ENCODE measurements at regions not wholly inside any gene's neighbourhood (a gene's known extent, or its start where the extent isn't known, plus 50 kb on each side); places are given as distances from the start of the nearest gene placed in this dataset.
A peak's percentile ranks its signal among the peaks of the same experiment; 100 is the strongest.
"Not testable (repeated sequence)": the region's sequence is repeated elsewhere in the genome, so short reads cannot be mapped to it uniquely, and the experiment has no call there.

DNA sequence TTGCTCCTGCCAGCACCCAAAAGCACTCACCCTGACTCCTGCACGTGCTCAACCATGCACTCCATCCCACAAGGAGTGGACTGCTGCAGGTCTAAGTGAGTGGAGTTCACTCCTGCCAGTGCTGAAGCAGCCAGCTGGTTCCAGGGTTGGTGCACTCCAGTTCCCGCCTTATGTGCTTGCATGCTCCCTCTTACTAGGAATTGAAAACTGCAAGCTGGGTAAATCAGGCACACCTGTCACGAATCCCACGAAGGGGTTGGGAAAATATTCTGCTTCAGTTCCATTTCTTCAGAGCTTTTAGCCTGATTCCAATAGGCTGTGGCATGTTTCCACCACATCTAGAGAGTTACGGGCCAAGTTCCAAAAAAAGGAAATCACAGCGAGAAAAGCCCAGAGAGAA is 1365.5 kb upstream of the CHAC2 start:
- DNase-seq (ENCODE audit: low read depth): no peak

DNA sequence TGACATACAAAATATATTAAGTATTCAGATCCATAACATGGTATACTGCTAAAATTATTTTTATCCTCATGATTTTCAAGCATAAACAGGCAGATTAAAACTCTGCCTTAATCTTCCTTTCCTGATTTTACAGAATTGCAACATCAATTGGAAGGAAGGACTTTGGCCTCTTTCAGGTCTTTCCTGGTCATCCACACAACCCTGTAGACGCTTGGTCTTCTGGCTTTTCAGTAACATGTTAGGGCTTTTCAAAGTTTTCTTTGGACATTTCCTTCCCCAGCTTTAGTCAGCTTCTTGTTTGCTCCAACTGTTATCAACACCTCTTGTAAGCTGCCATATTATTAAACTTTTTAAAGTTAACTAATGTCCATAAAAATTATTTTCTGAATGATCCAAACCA is 1364.9 kb upstream of the NRXN1 start:
- DNase-seq (ENCODE audit: low read depth): no peak

DNA sequence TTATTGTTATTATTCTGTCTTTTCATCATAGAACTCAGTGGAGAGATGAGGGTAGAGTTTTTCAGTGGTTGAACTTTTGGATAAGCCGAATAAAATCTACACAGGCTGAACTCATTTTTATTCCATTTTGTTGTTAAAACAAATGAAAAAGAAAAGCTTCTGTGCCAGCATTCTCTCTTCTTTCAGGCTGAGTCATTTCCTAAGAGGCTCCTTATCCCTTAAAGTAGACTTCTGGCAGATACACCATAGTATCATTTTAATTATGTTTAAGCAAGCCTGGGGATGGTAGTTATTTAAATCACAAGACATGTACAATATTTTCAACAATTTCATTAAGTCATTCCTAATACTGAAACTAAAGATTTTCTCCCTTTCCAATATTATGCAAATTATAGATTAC is 1364.0 kb upstream of the NRXN1 start:
- peak; percentile 9 for DNase-seq (ENCODE audit: low read depth)

DNA sequence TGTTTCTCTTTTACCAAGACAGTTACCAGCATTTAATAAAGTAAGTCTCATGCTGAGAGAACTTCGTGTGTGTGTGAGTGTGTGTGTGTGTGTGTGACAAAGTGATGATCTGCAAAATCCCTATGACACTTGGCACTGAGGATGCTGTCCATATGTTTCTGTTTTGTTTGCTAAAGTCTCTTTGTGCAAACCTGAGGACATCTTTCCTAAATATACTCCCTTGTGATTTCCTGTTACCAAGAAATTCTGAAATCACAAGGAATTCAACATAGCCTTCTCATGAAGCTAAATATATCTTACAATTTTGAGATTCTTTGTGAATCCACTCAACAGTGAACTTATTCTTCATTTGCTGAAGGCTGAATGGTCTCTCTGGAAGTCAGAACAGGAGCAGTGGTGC is 1359.7 kb upstream of the NRXN1 start:
- no peak for DNase-seq (ENCODE audit: low read depth)

DNA sequence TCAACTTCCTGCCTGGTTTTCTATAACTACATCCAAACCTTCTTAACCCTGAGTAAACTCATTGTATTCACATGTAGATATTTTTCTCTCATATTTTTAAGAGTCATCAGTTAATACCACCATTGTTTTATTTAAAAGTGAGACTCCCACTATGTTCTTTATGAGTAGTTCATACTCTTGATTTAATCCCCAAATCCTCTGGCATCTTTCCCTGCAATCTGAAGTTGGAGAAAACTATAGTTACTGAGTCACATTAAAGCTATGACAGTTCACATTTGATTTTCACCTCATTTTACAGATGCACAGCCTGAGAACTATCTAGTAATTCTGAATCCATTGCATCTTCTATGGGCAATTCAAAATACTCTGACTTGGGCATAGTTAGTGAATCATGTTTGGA is 1358.7 kb upstream of the NRXN1 start:
- DNase-seq (ENCODE audit: low read depth): no peak

DNA sequence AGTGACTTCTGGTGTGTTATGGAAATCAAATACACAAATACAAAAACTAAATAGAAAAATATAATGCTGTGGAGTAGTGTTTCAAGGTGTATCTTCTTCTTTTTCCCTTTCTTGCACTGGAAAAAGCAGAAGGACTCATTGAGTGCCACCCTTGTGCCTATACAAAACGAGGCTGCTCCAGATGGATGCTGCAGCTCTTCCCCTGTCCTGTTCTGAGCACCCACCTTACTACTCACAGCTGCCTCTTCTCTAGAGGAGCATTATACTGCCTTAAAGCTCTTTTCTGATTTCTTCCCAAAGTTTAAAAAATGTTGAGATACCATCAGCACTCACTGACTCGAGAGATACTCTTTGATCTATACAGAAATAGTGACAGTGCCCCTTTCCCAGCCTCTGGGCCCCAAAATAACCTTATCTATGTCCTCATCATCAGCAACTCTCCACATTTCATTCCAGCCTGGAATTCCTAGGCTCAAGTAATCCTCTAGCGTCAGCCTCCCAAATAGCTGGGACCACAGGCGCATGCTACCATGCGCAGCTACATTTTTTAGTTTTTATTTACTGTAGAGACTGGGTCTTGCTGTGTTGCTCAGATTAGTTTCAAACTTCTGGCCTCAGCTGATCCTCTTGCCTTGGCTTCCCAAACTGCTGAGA is 1356.1 kb upstream of the NRXN1 start:
- DNase-seq (ENCODE audit: low read depth): no peak

DNA sequence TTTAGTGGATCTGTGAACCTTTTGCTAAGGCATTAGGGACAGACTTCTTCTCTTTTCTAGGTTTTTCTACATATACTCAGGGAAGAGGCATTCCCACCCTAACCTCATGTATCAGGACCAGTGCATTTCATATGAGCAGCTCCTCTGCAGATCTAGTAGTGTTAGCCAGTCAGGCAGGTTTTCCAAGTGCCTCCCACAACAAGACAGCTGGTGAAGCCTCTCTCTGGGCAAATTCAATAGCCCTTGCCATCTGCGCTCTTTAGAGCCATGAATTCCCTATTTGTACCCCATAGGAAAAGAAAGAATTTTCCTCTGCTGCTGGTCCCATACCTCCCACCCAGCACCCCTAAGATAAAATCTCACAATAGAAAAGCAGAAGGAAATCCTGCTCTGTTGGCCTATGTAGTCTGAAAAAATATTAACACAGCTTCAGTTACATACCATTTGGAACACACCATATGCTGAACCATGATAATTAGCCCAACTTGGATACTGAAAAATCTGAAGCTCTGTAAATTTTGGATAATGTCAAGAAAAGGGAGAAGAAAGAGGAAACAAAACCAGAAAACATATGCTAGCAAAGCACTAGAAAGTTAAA is 1354.6 kb upstream of the NRXN1 start:
- DNase-seq (ENCODE audit: low read depth): no peak

DNA sequence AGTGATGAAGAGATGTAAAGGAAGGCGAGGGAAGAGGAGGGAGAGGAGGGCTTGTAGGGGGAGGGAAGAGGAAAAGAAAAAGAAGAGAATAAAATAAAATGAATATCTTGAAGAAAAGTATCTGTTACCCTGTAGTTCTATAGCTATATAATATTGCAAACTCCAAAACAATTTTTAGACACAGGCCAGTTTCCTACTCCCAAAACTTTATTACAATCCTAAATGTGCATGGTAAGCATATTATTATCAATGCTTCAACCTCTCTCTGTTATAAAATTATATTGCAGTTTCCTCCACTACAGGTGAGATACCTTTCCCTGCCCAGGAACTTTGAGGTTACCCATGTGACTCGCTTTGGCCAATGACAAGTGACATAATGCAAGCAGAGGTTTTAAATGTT is 1351.6 kb upstream of the NRXN1 start:
- no peak for DNase-seq (ENCODE audit: low read depth)

DNA sequence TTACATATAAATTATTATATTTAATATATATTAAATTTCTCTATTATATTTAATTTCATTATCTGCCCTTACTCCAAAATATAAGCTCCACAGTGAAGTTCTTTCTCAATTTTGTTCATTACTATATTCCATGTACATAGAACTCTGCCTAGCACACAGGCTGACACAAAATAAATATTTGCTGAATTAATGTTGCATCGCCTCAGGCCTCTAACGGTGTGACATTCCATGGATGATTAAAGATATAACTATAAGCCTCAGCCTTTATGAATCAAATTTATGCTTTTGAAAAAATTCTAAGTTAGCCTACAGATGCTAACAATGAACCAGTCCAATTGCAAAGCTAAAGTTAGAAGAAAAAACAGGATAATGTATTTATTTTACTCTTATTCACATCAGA is 1337.2 kb upstream of the NRXN1 start:
- DNase-seq (ENCODE audit: low read depth): no peak

DNA sequence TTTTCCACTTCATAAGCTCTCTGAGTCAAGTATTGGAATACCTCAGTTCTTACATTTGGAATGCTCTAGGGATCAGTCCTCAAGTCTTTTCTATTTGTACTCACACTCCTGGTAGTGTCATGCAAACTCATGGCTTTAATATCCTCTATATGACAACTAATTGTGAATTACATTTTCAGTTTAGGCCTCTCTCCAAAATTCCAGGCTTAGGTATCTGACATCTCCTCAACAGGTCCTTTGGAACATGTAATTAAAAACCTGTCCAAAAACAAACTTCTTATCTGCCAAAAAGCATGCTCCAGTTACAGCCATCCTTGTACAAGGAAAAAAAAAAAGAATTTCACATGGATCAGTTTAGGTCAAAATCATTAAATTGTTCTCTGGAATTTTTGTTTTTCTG is 1336.2 kb upstream of the NRXN1 start:
- DNase-seq (ENCODE audit: low read depth): no peak

DNA sequence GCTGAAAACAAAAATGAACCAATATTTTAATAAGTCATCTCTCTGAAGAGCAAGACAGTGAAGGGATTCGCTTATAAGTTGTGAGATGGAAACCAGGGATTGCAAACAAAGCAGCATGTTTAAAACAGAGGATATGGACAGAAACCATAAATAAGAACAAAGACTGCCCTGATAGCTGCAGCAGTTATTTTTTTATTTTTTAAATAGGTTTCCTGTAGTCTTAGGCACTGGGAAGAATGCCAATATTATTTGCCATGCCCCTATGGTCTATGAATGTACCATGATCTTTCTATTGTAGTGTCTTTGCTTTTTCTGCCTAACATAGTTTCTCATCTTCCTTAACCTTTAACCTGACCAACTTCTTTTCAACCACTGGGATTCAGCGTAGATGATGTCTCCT is 1334.0 kb upstream of the NRXN1 start:
- no peak for DNase-seq (ENCODE audit: low read depth)

DNA sequence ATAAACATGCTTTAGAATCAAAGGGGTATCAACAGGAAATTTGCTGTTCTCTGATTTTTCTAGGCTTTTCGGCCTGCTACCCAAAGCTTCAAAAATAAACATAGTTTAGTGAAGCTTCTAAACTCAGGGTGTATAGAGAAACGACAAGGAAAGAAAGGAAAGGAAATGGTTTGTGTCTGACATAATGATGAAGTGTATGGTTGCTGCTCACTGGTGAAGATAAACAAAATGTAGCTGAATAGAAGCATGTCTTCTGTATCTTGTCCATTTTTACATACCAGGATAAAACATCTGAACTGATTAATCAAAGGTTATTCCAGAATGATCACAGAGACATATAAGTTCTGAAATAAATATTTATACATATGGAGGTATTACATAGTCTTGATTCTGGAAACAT is 1324.6 kb upstream of the NRXN1 start:
- DNase-seq (ENCODE audit: low read depth): no peak

DNA sequence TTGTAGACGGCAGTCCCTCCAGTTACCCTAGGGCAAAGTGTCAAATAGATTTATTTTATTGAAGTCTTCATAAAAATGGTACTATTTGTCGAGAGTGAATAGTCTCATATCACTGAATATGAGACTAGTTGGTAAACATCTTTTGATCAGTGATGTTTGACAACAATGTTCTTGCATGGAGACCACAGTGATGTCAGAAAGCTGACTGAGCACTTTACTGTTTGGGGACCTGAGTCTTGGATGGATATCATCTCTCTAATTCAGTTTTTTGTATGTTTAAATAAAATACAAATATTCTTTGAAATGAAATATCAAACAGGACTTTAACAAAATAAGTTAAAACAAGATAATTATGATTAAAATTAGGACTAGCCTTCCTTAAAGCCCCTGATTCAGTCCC is 1315.4 kb upstream of the NRXN1 start:
- DNase-seq (ENCODE audit: low read depth): no peak

DNA sequence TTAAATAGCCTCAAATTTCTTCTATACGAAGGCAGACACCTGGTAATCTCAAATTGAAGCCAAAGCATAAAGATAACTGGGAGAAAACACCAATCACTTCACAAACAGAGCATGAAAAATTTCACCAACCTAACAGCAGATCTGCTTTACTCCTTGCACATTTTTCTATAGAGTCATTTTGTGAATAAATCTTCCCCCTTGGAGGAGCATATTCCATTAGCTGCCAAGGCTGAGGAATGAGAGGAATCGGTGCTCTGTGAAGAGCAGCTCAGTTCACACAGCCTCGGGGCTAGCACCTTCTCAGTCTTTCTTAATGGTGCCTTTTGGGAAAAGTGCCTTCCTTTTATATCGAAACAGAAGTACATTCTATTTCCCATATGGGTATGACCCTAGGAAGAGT is 1313.7 kb upstream of the NRXN1 start:
- DNase-seq (ENCODE audit: low read depth): no peak

DNA sequence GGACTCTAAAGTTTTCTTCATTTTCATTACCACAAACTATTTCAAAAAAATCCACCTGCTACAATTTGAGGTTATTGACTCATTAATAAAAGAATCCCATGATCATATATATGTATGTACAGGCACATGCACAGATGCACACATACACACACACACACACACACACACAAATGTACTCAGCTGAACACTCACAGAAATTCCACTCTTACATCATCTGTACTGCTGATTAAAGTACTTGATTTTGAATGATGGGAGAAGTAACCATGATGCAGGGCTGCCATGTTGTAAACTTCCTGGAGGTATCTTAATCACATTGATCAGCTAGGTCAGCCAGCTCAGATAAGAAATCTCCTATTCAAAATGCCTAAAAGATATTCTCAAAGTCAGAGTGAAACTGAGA is 1313.2 kb upstream of the NRXN1 start:
- DNase-seq (ENCODE audit: low read depth): no peak

DNA sequence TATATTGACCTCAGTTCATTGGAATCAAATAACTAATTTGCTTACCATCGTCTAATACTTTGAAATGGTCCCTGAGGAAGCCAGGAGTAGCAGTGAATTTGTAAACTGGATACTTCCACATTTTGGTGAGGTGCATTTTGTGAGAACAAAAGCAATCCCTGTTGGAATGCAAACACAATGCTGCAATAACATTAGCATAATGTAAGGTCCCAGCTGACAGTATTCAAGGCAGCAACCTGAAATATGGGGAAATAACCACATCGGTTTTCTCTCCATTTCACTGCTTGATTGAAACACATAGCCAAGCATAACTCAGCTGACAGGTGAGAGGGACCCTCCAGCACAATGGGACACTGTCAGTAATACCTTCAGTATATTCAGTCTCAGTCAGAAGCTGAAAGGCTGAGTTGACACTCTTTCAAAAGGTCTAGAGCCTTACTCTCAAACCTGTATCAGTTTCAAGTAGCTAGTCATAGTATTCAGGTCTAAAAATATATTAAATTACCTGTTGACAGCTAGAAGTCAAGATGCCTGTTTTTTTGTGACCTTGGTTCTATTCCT is 1311.9 kb upstream of the NRXN1 start:
- DNase-seq (ENCODE audit: low read depth): no peak

DNA sequence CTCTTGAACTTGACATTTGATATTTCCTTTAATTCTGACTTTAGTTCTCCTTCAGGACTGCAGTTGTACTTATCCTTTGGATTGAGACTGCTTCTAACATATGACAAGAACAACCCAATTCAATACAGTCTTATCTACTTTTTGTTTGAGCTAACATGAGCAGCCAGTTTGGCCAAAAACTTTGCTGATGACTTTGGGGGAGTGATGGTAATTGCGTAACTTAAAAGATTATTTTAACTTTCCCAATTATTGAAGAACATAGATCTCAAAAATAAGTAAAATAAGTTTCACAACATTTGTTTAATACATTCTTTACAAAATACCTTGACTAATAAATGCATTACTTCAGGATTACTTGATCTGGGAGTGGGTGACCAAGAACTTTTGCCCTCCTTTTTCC is 1311.1 kb upstream of the NRXN1 start:
- no peak for DNase-seq (ENCODE audit: low read depth)

DNA sequence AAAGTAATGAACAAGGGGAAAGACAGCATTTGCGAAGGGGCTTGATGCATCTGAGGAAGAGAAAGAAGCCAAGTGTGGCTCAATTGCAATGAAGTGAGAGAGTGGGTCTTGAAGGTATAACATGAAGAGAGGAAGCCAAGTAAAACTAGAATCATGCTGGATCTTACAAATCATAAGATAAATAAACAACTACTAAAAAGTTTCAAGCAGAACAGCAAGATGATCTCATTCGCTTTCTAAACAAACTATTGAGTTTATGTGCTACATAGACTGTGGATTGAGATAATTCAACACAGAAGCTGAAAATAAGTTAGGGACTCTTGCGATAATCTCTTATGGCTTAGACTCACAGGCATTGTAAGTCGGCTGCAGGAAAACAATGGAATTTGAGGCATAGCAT is 1310.5 kb upstream of the NRXN1 start:
- no peak for DNase-seq (ENCODE audit: low read depth)

DNA sequence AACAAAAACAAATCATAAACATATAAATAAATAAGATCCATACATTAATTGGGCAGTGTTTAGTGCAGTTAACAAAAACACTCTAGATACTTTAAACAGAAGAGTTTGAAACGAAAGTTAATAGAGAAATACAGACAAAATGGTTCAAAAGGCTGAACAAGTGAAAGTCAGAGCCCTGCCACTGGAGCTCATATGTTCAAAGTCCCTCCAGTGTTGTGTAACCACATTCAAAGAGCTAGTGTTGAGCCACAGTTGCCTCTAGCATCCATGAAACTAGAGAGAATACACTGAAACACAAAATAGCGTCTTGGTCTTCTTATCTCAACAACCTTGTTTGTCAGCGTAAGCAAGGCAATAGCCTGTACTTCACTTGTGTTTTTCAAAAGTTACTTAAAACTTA is 1309.8 kb upstream of the NRXN1 start:
- DNase-seq (ENCODE audit: low read depth): no peak

DNA sequence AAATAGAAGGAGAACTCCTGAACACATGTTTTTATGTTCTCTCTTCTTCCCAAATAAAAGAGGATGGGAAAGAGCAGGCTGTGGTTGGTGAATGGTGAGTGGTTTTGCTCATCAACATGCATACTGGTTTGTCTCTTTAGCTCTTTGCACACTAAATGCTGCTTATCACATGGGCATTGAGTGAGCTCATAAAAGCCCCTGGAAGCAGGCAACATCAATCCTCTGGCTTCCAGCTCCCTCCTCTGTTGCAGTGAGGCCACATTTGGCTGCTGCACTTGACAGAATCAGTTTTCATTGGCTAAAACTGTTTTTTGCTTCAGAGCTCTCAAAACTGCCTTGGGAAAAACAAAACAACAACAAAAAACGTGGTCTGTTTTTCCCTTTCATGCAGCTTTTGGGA is 1308.2 kb upstream of the NRXN1 start:
- DNase-seq (ENCODE audit: low read depth): no peak

DNA sequence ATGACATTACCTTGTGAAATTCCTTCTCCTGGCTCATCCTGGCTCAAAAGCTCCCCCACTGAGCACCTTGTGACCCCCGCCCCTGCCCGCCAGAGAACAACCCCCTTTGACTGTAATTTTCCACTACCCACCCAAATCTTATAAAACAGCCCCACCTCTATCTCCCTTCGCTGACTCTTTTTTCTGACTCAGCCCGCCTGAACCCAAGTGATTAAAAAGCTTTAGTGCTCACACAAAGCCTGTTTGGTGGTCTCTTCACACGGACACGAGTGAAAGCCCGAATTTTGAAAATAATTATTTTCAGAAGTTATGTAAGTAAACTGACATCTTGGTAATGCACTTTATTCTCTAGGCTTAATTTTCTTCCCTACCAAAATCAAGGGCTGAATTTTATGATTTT is 1305.9 kb upstream of the NRXN1 start:
- not testable (repeated sequence) for DNase-seq (ENCODE audit: low read depth)

DNA sequence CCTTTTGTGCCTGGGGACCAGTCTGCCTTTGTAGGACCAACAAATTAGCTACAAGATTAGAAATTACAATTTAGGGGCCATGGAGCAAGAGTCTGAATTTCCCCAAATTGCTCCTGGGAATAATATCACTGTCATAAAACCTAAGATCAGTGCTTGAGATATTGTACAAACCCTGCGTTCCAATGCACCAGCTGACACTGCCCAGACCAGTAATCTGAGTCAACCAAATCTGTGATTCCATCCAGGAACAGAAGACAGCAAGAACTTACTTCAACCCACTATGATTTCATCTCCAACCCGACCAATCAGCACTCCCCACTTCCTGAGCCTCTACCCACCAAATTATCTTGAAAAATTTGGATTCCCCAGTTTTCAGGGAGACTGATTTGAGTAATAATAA is 1305.0 kb upstream of the NRXN1 start:
- DNase-seq (ENCODE audit: low read depth): peak; percentile 46

DNA sequence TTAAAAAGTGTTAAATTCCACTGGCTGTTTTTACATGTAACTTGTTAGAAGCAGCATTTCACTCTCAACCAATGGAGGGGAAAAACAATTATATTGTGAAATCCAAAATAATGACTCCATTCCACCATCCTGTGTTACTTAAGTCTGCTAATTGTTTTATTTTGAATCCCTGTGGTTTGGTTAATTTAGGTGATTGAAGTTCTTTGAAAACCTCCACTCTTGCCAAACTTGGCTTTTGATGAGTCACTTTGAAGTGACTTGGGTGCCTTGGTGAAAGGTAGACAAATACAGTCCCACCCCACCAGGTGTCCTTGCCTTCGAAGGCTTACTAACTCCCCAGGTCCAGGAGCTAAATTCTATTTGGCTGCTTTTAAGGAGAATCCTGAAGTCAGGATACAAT is 1303.8 kb upstream of the NRXN1 start:
- no peak for DNase-seq (ENCODE audit: low read depth)

DNA sequence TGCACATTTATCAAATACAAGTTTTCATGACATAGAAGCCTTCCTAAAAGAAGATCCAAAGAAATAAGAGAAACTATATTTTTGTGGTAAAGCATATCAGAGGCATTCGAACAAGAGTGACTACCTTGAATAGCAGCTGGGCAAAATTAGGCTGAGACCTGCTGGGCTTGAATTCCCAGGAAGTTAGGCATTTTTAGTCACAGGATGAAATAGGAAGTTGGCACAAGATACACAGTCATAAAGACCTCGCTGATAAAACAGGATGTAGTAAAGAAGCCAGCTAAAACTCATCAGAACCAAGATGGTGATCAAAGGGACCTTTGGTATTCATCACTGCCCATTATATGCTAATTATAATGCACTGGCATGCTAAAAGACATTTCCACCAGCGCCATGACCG is 1302.3 kb upstream of the NRXN1 start:
- DNase-seq (ENCODE audit: low read depth): no peak
